ENCODE measurements at regions not wholly inside any gene's neighbourhood (a gene's known extent, or its start where the extent isn't known, plus 50 kb on each side); places are given as distances from the start of the nearest gene placed in this dataset.
A peak's percentile ranks its signal among the peaks of the same experiment; 100 is the strongest.

DNA sequence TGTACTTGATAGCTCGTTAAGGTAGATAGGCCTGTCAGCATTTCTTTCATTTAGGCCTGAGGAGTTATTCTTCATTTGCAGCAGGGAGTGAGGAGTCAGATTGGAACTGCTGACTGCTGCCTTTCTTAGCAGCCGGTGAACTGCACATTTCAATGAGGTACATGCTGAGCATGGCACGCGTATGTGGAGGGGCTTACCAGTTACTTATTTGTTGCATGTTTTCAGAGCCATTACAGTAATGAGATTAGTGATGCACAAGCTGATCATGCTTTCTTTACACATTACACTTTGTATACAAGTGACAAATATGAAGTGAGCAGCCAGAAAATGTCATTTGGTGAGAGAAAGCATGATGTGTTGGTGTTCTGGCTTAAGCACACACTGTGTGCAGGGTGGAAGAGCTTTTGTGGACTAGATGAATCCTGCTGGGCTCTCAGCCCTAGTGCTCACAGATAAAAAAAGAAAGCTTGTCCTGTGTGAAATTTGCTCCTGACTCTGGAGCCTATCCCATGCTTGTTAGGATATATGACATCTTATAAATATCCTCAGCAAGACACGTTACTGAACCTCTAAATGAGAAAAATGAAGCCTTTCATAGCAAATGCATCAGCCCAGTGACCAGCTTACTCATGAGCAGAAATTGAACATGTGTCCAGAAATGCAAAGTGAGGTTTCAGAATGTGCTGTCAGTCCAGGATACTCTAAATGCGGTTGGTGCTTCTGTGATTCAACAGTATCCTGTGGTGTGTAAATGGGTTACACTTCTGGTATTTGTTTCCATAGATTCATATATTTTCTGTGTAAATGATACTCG is 574.7 kb upstream of the ADGRL2 start:
- Histone ChIP-seq H3K4me1 (peaks cover 0 to 17% (median under 1%) of the 10 kb centered on the region in 9 donors), H3K9me3 (no peaks in the 10 kb centered on the region), H3K27me3 (no peaks in the 10 kb centered on the region), H3K27ac (peak overlapping the region in 1 of 10 donors; percentile 39), H3K36me3 (no peaks in the 10 kb centered on the region), H3K4me3 (no peak overlapping the region)
- DNase-seq (no peak), ATAC-seq (peak in 2 of 8 donors; percentile 8 to 22)
- TF ChIP-seq, protein P1, sequence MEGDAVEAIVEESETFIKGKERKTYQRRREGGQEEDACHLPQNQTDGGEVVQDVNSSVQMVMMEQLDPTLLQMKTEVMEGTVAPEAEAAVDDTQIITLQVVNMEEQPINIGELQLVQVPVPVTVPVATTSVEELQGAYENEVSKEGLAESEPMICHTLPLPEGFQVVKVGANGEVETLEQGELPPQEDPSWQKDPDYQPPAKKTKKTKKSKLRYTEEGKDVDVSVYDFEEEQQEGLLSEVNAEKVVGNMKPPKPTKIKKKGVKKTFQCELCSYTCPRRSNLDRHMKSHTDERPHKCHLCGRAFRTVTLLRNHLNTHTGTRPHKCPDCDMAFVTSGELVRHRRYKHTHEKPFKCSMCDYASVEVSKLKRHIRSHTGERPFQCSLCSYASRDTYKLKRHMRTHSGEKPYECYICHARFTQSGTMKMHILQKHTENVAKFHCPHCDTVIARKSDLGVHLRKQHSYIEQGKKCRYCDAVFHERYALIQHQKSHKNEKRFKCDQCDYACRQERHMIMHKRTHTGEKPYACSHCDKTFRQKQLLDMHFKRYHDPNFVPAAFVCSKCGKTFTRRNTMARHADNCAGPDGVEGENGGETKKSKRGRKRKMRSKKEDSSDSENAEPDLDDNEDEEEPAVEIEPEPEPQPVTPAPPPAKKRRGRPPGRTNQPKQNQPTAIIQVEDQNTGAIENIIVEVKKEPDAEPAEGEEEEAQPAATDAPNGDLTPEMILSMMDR (IDR thresholded peaks at IDR 0.05) = no peak
- intact Hi-C loops (cut with DNase I) = no loop called here
- WGBS, 2 donors = 79% methylated on average over 7 of the region's 7 CpGs

DNA sequence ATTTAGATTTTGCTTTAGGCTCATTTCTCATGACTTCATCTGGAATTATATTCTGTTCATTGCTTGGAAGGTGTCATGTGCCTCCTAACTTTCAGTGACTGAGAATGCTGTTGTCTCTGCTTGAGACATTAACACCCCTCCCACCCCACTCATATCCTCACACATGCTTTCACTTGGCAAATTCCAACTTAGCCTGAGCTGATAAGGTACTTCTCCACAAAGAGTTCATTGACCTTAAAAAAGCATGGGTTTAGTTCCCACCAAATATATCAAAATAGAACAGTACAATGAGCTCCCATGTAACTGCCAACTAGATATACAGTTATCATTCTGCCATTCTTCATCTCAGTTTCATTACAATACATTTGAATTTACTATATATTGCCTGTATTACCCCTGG is 576.5 kb upstream of the ADGRL2 start:
- Histone ChIP-seq H3K36me3 (no peaks in the 10 kb centered on the region), H3K4me3 (no peak overlapping the region), H3K4me1 (peaks cover 0 to 17% (median 0%) of the 10 kb centered on the region in 9 donors), H3K27ac (peak overlapping the region in 2 of 10 donors; percentile 9 to 47), H3K9me3 (no peaks in the 10 kb centered on the region), H3K27me3 (no peaks in the 10 kb centered on the region)
- DNase-seq = no peak
- ATAC-seq = peak; percentile 11 to 96 (median 70)
- TF ChIP-seq, protein P1 (IDR thresholded peaks at IDR 0.05) = no peak
- intact Hi-C loops (cut with DNase I) = no loop called here

DNA sequence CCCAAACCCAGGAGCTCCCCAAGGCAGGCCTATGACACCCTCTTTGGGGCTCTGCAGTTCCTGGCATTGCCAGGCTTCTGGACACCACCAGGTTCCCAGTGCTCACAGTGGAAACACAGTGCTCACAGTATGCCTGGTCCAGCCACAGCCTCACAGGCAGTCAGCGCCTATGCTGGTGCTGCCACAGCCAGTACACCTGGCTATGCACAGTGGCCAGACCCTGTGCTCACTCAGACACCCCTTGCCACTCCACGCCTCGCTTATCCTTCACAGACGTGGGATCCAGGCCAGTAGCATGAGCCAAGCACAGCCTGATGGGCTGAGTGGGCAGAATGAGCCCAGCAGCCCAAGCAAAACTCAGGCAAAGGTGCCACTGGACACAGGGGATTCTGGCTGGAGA is 579.2 kb upstream of the ADGRL2 start:
- H3K36me3 ChIP-seq = no peaks in the 10 kb centered on the region
- ATAC-seq (peak in 7 of 8 donors; percentile 19 to 88 (median 71)), DNase-seq (peak in 1 of 2 donors; percentile 33)
- WGBS, 2 donors = 61 to 71% methylated on average over 4 of the region's 4 CpGs
- TF ChIP-seq, protein P1 (IDR thresholded peaks at IDR 0.05) = no peak
- no peak overlapping the region for H3K4me3 ChIP-seq
- intact Hi-C loops (cut with DNase I) = no loop called here
- no peak overlapping the region for H3K27ac ChIP-seq
- no peaks in the 10 kb centered on the region for H3K27me3 ChIP-seq
- H3K4me1 ChIP-seq = peaks cover 0 to 17% (median 0%) of the 10 kb centered on the region in 9 donors
- H3K9me3 ChIP-seq = no peaks in the 10 kb centered on the region

DNA sequence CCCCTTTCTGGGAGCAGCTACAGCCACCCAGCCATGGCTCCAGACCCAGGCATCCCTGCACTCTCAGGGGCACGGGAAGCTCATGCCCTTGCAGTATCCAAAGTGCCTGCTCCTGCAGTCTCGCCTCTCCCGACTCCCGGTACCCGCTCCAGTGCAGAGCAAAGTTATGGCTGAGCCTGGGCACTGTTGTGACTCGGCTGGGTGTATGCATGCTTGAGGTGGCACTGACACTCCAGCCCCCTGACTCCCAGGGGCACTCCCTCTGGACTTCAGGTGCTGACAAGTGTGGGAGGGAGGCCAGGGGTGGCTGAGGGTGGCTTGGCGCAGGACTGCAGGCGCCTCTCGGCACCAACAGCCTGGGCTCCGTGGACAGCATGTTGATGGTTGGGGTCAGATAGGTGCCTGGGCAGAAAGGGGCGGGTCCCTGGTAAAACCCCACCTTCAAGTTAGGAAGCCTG is 580.1 kb upstream of the ADGRL2 start:
- intact Hi-C loops (cut with DNase I) = no loop called here
- WGBS, 2 donors = 95% methylated on average over 11 of the region's 11 CpGs
- ATAC-seq = peak in 1 of 8 donors; percentile 57

More for the DNA sequence above, 580.1 kb upstream of the ADGRL2 start:
- no peak overlapping the region for H3K27ac ChIP-seq
- H3K4me3 ChIP-seq = no peak overlapping the region
- H3K36me3 ChIP-seq = no peaks in the 10 kb centered on the region
- no peaks in the 10 kb centered on the region for H3K27me3 ChIP-seq
- no peak for DNase-seq
- H3K9me3 ChIP-seq = no peaks in the 10 kb centered on the region
- peaks cover 0 to 17% (median 0%) of the 10 kb centered on the region in 9 donors for H3K4me1 ChIP-seq
- TF ChIP-seq, protein P1 (IDR thresholded peaks at IDR 0.05) = no peak
